Endothelial cell of umbilical vein (primary cell): ENCODE measurements at regions not wholly inside any gene's neighbourhood (a gene's known extent, or its start where the extent isn't known, plus 50 kb on each side); places are given as distances from the start of the nearest gene placed in this dataset.

Source experiments
- BruUV-seq: library from RNA; stranded (reverse); fragments of 400-500 nt; replicated peaks from 2 replicates; lab custom pipeline; 2021; lab: Mats Ljungman, UMichigan
- CTCF ChIA-PET: fragments of 300-600, 350-600 bp; sonication (Branson Sonifier 250); formaldehyde crosslinking; loops from one replicate; lab custom pipeline; 2021; ENCODE audit warnings: antibody characterized with exemption, inconsistent platforms; lab: Charles Lee
- POLR2A ChIA-PET: fragments of 300-600, 350-600 bp; sonication (Branson Sonifier 250); formaldehyde crosslinking; loops from one replicate; lab custom pipeline; 2021; ENCODE audit warnings: antibody characterized with exemption, inconsistent platforms; lab: Charles Lee
- DNase-seq: peaks from one replicate; pipeline ENCODE4 v3.0.0-alpha.2; 2011; ENCODE audit warnings: low read depth, low spot score
- FAIRE-seq: peaks from 2 replicates; lab custom pipeline; 2011; peaks lifted over from hg19 to GRCh38; lab: Jason Lieb, UNC
- H2AFZ ChIP-seq: 2 replicates; pipeline ENCODE4 v1.6.0; 2012; ENCODE audit warnings: low read depth, low read length, control low read depth, inconsistent platforms
- H3K27ac ChIP-seq: 2 replicates; pipeline ENCODE4 v1.5.1; 2011; ENCODE audit warnings: low read depth, mild to moderate bottlenecking, control low read depth, low read length, moderate library complexity; ENCODE audit not compliant: insufficient read depth
- H3K27me3 ChIP-seq, 2 experiments: 2 replicates each; pipeline versions ENCODE4 v1.6.0 to v1.6.1; 2011; ENCODE audit warnings: low read length in 2 of 2, mixed read lengths in 1 of 2; ENCODE audit not compliant: control insufficient read depth in 2 of 2, insufficient read depth in 2 of 2
- H3K36me3 ChIP-seq, 2 experiments: 2 replicates in 1 of 2; 3 replicates in 1 of 2; pipeline ENCODE4 v1.5.1; 2011; ENCODE audit warnings: low read length in 2 of 2, mild to moderate bottlenecking in 1 of 2, moderate library complexity in 1 of 2; ENCODE audit not compliant: control insufficient read depth in 2 of 2, insufficient read depth in 2 of 2; ENCODE audit errors: extremely low read depth in 1 of 2
- H3K4me1 ChIP-seq: 3 replicates; pipeline ENCODE4 v1.5.1; 2011; ENCODE audit warnings: mild to moderate bottlenecking, low read length; ENCODE audit not compliant: control insufficient read depth, insufficient read depth; ENCODE audit errors: extremely low read depth
- H3K4me2 ChIP-seq: 2 replicates; pipeline ENCODE4 v1.6.1; 2011; ENCODE audit warnings: low read length, control low read depth, mixed read lengths; ENCODE audit not compliant: insufficient read depth
- H3K4me3 ChIP-seq, 3 experiments: fragments of 200-600 bp in 1 of 3; sonication (generic), shearing (Covaris generic) in 1 of 3; replicated peaks in 1 of 3; 2 replicates each; pipeline ENCODE4 v1.5.1; 2011 to 2016; ENCODE audit warnings: control low read depth in 3 of 3, low read length in 3 of 3, mild to moderate bottlenecking in 2 of 3, inconsistent platforms in 1 of 3, low read depth in 1 of 3, moderate library complexity in 1 of 3; ENCODE audit not compliant: insufficient read depth in 1 of 3
- H3K79me2 ChIP-seq: 2 replicates; pipeline ENCODE4 v1.6.0; 2012; ENCODE audit warnings: low read length, inconsistent platforms; ENCODE audit not compliant: control insufficient read depth, insufficient read depth
- H3K9ac ChIP-seq: replicated peaks from 2 replicates; pipeline ENCODE3; 2011; ENCODE audit warnings: low read length, control low read depth; ENCODE audit not compliant: insufficient read depth; ENCODE audit errors: extremely low read depth
- H3K9me1 ChIP-seq: replicated peaks from 3 replicates; pipeline ENCODE4 v1.6.0; 2011; ENCODE audit warnings: mild to moderate bottlenecking, low read length; ENCODE audit not compliant: control insufficient read depth, insufficient read depth; ENCODE audit errors: extremely low read depth
- H3K9me3 ChIP-seq: replicated peaks from 2 replicates; pipeline ENCODE4 v1.5.1; 2012; ENCODE audit warnings: low read length, inconsistent platforms; ENCODE audit not compliant: control insufficient read depth, insufficient read depth
- H4K20me1 ChIP-seq: replicated peaks from 2 replicates; pipeline ENCODE3; 2011; ENCODE audit warnings: mild to moderate bottlenecking, low read length; ENCODE audit not compliant: control insufficient read depth, insufficient read depth; ENCODE audit errors: extremely low read depth
- CTCF ChIP-seq, 2 donors: IDR thresholded peaks; 1 replicate in 1 of 2; 2 replicates in 1 of 2; pipeline ENCODE4 v1.5.1; 2011; ENCODE audit warnings: low read length in 2 of 2, mild to moderate bottlenecking in 2 of 2, moderate library complexity in 2 of 2, control low read depth in 1 of 2, inconsistent platforms in 1 of 2, low read depth in 1 of 2; ENCODE audit not compliant: insufficient read depth in 1 of 2; ENCODE audit errors: extremely low read depth in 1 of 2
- EZH2 ChIP-seq: IDR thresholded peaks from 2 replicates; pipeline ENCODE4 v1.6.1; 2012; ENCODE audit warnings: borderline replicate concordance, low read depth, mild to moderate bottlenecking, moderate library complexity, low read length, inconsistent platforms; ENCODE audit not compliant: severe bottlenecking
- FOS ChIP-seq: IDR thresholded peaks from 2 replicates; pipeline ENCODE4 v1.6.1; 2011; ENCODE audit warnings: mild to moderate bottlenecking, low read length, moderate library complexity, borderline replicate concordance; ENCODE audit not compliant: insufficient read depth
- GATA2 ChIP-seq: IDR thresholded peaks from 2 replicates; pipeline ENCODE4 v1.7.0; 2011; ENCODE audit warnings: low read depth, mild to moderate bottlenecking, moderate library complexity, mixed read lengths, low read length; ENCODE audit not compliant: insufficient read length, insufficient read depth
- JUN ChIP-seq: IDR thresholded peaks from 2 replicates; pipeline ENCODE4 v1.6.1; 2011; ENCODE audit warnings: borderline replicate concordance, low read depth; ENCODE audit not compliant: insufficient read length, insufficient read depth
- MAX ChIP-seq: IDR thresholded peaks from 2 replicates; pipeline ENCODE4 v1.6.1; 2011; ENCODE audit not compliant: insufficient read depth, insufficient read length
- MYC ChIP-seq: IDR thresholded peaks from one replicate; pipeline ENCODE4 v1.6.1; 2011; ENCODE audit warnings: mild to moderate bottlenecking, low read depth, low read length
- POLR2A ChIP-seq: IDR thresholded peaks from 2 replicates; pipeline ENCODE4 v1.6.1; 2012; ENCODE audit warnings: low read depth, mild to moderate bottlenecking, control low read depth, low read length
- POLR2AphosphoS5 ChIP-seq: IDR thresholded peaks from 2 replicates; pipeline ENCODE4 v1.6.1; 2012; ENCODE audit warnings: low read depth, mild to moderate bottlenecking, control low read depth, low read length, moderate library complexity; ENCODE audit not compliant: insufficient read depth
- dilution Hi-C: fragments of 300-500 bp; cut with MboI; formaldehyde crosslinking; loops from one replicate; pipeline ENCODE4 v1.15.0; 2019; ENCODE audit warnings: low sequenced_read_pairs; ENCODE audit not compliant: extremely low pct_ligation_motif_present
- intact Hi-C: fragments of 100-400 bp; cut with micrococcal nuclease; formaldehyde crosslinking; loops from one replicate; pipeline ENCODE4 v1.10.0; 2022

DNA sequence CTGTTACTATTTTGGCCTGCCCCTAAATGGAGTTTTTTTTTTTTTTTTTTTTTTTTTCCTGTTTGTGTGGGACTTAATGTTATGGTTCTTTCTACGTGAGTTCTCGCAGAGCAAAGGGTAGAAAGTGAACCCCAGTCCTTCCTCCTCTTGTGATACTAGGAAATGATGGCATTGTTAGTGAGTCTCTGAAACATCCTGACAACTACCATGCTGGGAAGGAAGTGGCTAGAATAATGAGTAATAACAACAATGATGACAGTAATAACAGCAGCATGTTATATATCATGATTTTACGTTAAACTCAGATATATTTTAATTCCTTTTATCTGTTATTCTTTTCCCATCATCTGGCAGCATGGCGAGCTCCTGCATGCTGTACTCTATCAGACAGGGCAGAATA, 216.2 kb upstream of the LINC00305 start:
- no peak overlapping the region for H2AFZ ChIP-seq
- dilution Hi-C loops (no loop called here), intact Hi-C loops (loop anchor here (1.0 kb wide), 2 partner anchors 32 to 40 kb away; no protein-coding TSS in a partner anchor)
- TF ChIP-seq MYC (no peak), FOS (peak; percentile 79), JUN (no peak), GATA2 (peak; percentile 35), MAX (no peak), EZH2 (no peak), POLR2AphosphoS5 (peak; percentile 35), CTCF (IDR thresholded peaks at IDR 0.05; ENCODE audit: extremely low read depth in 1 of 2, insufficient read depth in 1 of 2, low read depth in 1 of 2, low read length in 2 of 2) (no peak), POLR2A (no peak)
- H3K4me3 ChIP-seq: no peak overlapping the region
- H4K20me1 ChIP-seq: no peaks in the 10 kb centered on the region
- CTCF ChIA-PET: no interaction called here
- H3K9me1 ChIP-seq: no peaks in the 10 kb centered on the region
- H3K27me3 ChIP-seq: no peaks in the 10 kb centered on the region
- no peaks in the 10 kb centered on the region for H3K9me3 ChIP-seq
- FAIRE-seq: peak; percentile 18
- peaks cover 16% of the 10 kb centered on the region for H3K4me1 ChIP-seq
- peak; percentile 56 for DNase-seq
- BruUV-seq: no TSS peak
- H3K79me2 ChIP-seq: no peaks in the 10 kb centered on the region
- POLR2A ChIA-PET: no interaction called here
- H3K9ac ChIP-seq: peak overlapping the region; percentile 31
- peak overlapping the region; percentile 53 for H3K4me2 ChIP-seq
- H3K27ac ChIP-seq: peak overlapping the region; percentile 34
- H3K36me3 ChIP-seq: no peaks in the 10 kb centered on the region
